HepG2 (cell line): ENCODE measurements at regions not wholly inside any gene's neighbourhood (a gene's known extent, or its start where the extent isn't known, plus 50 kb on each side); places are given as distances from the start of the nearest gene placed in this dataset.

Experiments
- ATAC-seq: fragments of 200-7000 bp; cut with Tn5 transposase; 3 replicates; pipeline ENCODE4 v1.9.1; 2020; ENCODE audit warnings: mild to moderate bottlenecking, moderate library complexity
- BruUV-seq: library from RNA; stranded (reverse); fragments of 400-500 nt; replicated peaks from 2 replicates; lab custom pipeline; 2021; lab: Mats Ljungman, UMichigan
- CTCF ChIA-PET: fragments of 300-600 bp; formaldehyde crosslinking; extraction: SDS; loops from one replicate; lab custom pipeline; 2021; ENCODE audit warnings: low total read pairs, inconsistent platforms, low intra/inter-chr PET ratio; lab: Yijun Ruan, JAX
- POLR2A ChIA-PET: fragments of 350-600 bp; sonication (Branson Sonifier 250); formaldehyde crosslinking; loops from one replicate; lab custom pipeline; 2020; ENCODE audit warnings: antibody characterized with exemption, inconsistent platforms; lab: Yijun Ruan, JAX
- DNase-seq: peaks from one replicate; pipeline ENCODE4 v3.0.0-alpha.2; 2015; ENCODE audit warnings: low spot score
- FAIRE-seq: peaks from 3 replicates; lab custom pipeline; 2011; peaks lifted over from hg19 to GRCh38; lab: Jason Lieb, UNC
- H2AFZ ChIP-seq: one replicate; pipeline ENCODE4 v1.6.1; 2011; ENCODE audit warnings: low read length, inconsistent platforms
- H3K27ac ChIP-seq: fragments of 300-600 bp; 3 replicates; pipeline ENCODE4 v1.8.0; 2011; ENCODE audit warnings: mixed run types, mild to moderate bottlenecking, mixed read lengths, low read length, inconsistent platforms; ENCODE audit not compliant: insufficient read depth; ENCODE audit errors: extremely low read length
- H3K27me3 ChIP-seq, 2 experiments: fragments of 200-600 bp in 1 of 2; 2 replicates in 1 of 2; 3 replicates in 1 of 2; pipeline versions ENCODE4 v1.6.0 to v1.8.0; 2011; ENCODE audit warnings: low read length in 2 of 2, mild to moderate bottlenecking in 2 of 2, moderate library complexity in 2 of 2, inconsistent platforms in 1 of 2; ENCODE audit not compliant: insufficient read depth in 2 of 2, control insufficient read depth in 1 of 2
- H3K36me3 ChIP-seq, 2 experiments: fragments of 200-600 bp in 1 of 2; replicated peaks in 1 of 2; 2 replicates in 1 of 2; 3 replicates in 1 of 2; pipeline versions ENCODE4 v1.5.1 to v1.8.0; 2011; ENCODE audit warnings: low read length in 2 of 2, inconsistent platforms in 1 of 2; ENCODE audit not compliant: insufficient read depth in 2 of 2, control insufficient read depth in 1 of 2
- H3K4me1 ChIP-seq: 2 replicates; pipeline ENCODE4 v1.5.1; 2012; ENCODE audit warnings: low read length, inconsistent platforms; ENCODE audit not compliant: insufficient read depth
- H3K4me2 ChIP-seq: 2 replicates; pipeline ENCODE4 v1.6.0; 2011; ENCODE audit warnings: low read depth, low read length, inconsistent platforms
- H3K4me3 ChIP-seq, 3 experiments: fragments of 200-600 bp in 1 of 3; sonication (generic), shearing (Covaris generic) in 1 of 3; replicated peaks in 1 of 3; 2 replicates each; pipeline ENCODE4 v1.5.1; 2011 to 2016; ENCODE audit warnings: low read length in 3 of 3, inconsistent platforms in 2 of 3, low read depth in 2 of 3, mild to moderate bottlenecking in 2 of 3, control low read depth in 1 of 3, mixed read lengths in 1 of 3; ENCODE audit not compliant: insufficient read depth in 1 of 3
- H3K79me2 ChIP-seq: one replicate; pipeline ENCODE4 v1.6.1; 2011; ENCODE audit warnings: low read length, inconsistent platforms; ENCODE audit not compliant: insufficient read depth
- H3K9ac ChIP-seq: 2 replicates; pipeline ENCODE4 v1.6.0; 2011; ENCODE audit warnings: mild to moderate bottlenecking, low read depth, low read length, inconsistent platforms; ENCODE audit not compliant: insufficient read depth
- H3K9me3 ChIP-seq: 2 replicates; pipeline ENCODE4 v1.5.1; 2012; ENCODE audit warnings: mild to moderate bottlenecking, low read length
- H4K20me1 ChIP-seq: 2 replicates; pipeline ENCODE4 v1.6.0; 2011; ENCODE audit warnings: inconsistent platforms, mild to moderate bottlenecking, low read length, moderate library complexity; ENCODE audit not compliant: insufficient read depth
- CC2D1A ChIP-seq: sonication (generic); formaldehyde crosslinking; IDR thresholded peaks from 2 replicates; pipeline ENCODE4 v1.8.1; 2023; ENCODE audit warnings: mild to moderate bottlenecking, missing genetic modification reagents
- GABPA ChIP-seq, 2 experiments: IDR thresholded peaks; 2 replicates each; pipeline ENCODE4 v1.6.1; 2011 to 2016; ENCODE audit warnings: low read depth in 2 of 2, low read length in 1 of 2, missing biosample characterization in 1 of 2, missing genetic modification characterization in 1 of 2
- GABPB1 ChIP-seq: IDR thresholded peaks from 2 replicates; pipeline ENCODE4 v1.6.1; 2016; ENCODE audit warnings: mild to moderate bottlenecking, missing genetic modification reagents, moderate library complexity, missing compliant biosample characterization
- GZF1 ChIP-seq: sonication (generic); formaldehyde crosslinking; IDR thresholded peaks from 2 replicates; pipeline ENCODE4 v1.5.1; 2020; ENCODE audit warnings: mild to moderate bottlenecking, missing genetic modification reagents
- HIVEP1 ChIP-seq: sonication (generic); formaldehyde crosslinking; IDR thresholded peaks from 2 replicates; pipeline ENCODE4 v1.4.0; 2020; ENCODE audit warnings: mild to moderate bottlenecking, missing genetic modification reagents
- HOXD1 ChIP-seq: sonication (generic); formaldehyde crosslinking; IDR thresholded peaks from 2 replicates; pipeline ENCODE4 v1.5.0; 2020; ENCODE audit warnings: missing genetic modification reagents
- MED1 ChIP-seq: sonication (generic); formaldehyde crosslinking; IDR thresholded peaks from 2 replicates; pipeline ENCODE4 v1.4.0; 2020; ENCODE audit warnings: missing genetic modification reagents
- PAF1 ChIP-seq: IDR thresholded peaks from 2 replicates; pipeline ENCODE4 v1.6.1; 2016; ENCODE audit warnings: missing genetic modification reagents, missing compliant biosample characterization
- PLRG1 ChIP-seq: fragments of 450-650 bp; conservative IDR thresholded peaks from 2 replicates; pipeline ENCODE4 v1.6.1; 2016
- REL ChIP-seq: sonication (generic); formaldehyde crosslinking; conservative IDR thresholded peaks from 2 replicates; pipeline ENCODE4 v1.8.0; 2022; ENCODE audit warnings: mild to moderate bottlenecking, missing genetic modification reagents, moderate library complexity
- ZNF251 ChIP-seq: sonication (generic); formaldehyde crosslinking; IDR thresholded peaks from 2 replicates; pipeline ENCODE4 v1.9.0; 2021; ENCODE audit warnings: mild to moderate bottlenecking, missing genetic modification reagents
- ZNF383 ChIP-seq: sonication (generic); formaldehyde crosslinking; IDR thresholded peaks from 2 replicates; pipeline ENCODE4 v1.4.0; 2020; ENCODE audit warnings: missing genetic modification reagents, mild to moderate bottlenecking, borderline replicate concordance
- ZNF563 ChIP-seq: sonication (generic); formaldehyde crosslinking; IDR thresholded peaks from 2 replicates; pipeline ENCODE4 v1.8.0; 2022; ENCODE audit warnings: mild to moderate bottlenecking, moderate library complexity, missing genetic modification reagents
- ZSCAN21 ChIP-seq: sonication (generic); formaldehyde crosslinking; IDR thresholded peaks from 2 replicates; pipeline ENCODE4 v1.8.0; 2022; ENCODE audit warnings: mild to moderate bottlenecking, missing genetic modification reagents, moderate library complexity, borderline replicate concordance
- WGBS: methylation state at CpG from one replicate; pipeline ENCODE4 v1.1.6; 2017; ENCODE audit warnings: low lambda C conversion rate; 5-methylcytosine and 5-hydroxymethylcytosine counted together
- in situ Hi-C: cut with HindIII; loops from 2 replicates; pipeline ENCODE4 v1.10.0; 2017; ENCODE audit warnings: low pct_unique_long_range_greater_than_20kb; ENCODE audit not compliant: extremely low pct_ligation_motif_present
- intact Hi-C: fragments of 100-400 bp; cut with micrococcal nuclease; formaldehyde crosslinking; loops from one replicate; pipeline ENCODE4 v1.10.0; 2022; ENCODE audit not compliant: unreplicated experiment
- TF ChIP-seq, protein P1 (sequence below): sonication (generic); formaldehyde crosslinking; IDR thresholded peaks from 2 replicates; pipeline ENCODE4 v1.8.1; 2022; ENCODE audit warnings: low read depth, mild to moderate bottlenecking, missing genetic modification reagents
- TF ChIP-seq, protein P2 (sequence below): sonication (generic); formaldehyde crosslinking; IDR thresholded peaks from 2 replicates; pipeline ENCODE4 v1.8.0; 2022; ENCODE audit warnings: mild to moderate bottlenecking, missing genetic modification reagents, moderate library complexity

DNA sequence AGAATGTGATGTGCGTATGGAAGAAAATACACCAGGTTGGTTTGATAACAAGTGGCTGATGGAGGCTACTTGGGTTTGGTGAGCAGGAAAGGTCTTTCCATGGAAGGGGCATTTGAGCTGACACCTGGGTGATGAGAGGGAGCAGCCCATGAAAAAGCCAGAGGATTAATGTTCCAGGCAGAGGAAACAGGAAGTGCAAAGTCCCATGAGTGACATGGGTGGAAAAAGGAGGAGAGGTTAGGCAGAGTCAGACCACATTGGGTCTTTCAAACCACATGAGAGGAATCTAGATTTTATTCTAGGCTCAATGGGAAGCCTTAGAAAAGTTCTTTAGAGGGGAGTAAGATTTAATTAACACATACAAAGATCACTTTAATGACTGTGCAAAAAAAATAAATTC lies 195.7 kb downstream of the LRATD1 start:
- in situ Hi-C loops, result no loop called here
- peak; percentile 44; the same call in 2 of the 3 replicates for ATAC-seq
- H3K27ac ChIP-seq, result no peak overlapping the region
- H3K4me1 ChIP-seq, result no peaks in the 10 kb centered on the region
- H3K79me2 ChIP-seq, result no peaks in the 10 kb centered on the region
- H3K9ac ChIP-seq, result no peak overlapping the region
- H4K20me1 ChIP-seq, result no peaks in the 10 kb centered on the region
- no TSS peak for BruUV-seq
- H3K27me3 ChIP-seq, result no peaks in the 10 kb centered on the region
- H3K4me3 ChIP-seq, result no peak overlapping the region
- FAIRE-seq, result no peak
- TF ChIP-seq, protein P1, sequence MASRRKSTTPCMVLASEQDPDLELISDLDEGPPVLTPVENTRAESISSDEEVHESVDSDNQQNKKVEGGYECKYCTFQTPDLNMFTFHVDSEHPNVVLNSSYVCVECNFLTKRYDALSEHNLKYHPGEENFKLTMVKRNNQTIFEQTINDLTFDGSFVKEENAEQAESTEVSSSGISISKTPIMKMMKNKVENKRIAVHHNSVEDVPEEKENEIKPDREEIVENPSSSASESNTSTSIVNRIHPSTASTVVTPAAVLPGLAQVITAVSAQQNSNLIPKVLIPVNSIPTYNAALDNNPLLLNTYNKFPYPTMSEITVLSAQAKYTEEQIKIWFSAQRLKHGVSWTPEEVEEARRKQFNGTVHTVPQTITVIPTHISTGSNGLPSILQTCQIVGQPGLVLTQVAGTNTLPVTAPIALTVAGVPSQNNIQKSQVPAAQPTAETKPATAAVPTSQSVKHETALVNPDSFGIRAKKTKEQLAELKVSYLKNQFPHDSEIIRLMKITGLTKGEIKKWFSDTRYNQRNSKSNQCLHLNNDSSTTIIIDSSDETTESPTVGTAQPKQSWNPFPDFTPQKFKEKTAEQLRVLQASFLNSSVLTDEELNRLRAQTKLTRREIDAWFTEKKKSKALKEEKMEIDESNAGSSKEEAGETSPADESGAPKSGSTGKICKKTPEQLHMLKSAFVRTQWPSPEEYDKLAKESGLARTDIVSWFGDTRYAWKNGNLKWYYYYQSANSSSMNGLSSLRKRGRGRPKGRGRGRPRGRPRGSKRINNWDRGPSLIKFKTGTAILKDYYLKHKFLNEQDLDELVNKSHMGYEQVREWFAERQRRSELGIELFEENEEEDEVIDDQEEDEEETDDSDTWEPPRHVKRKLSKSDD, result no peak
- TF ChIP-seq, protein P2, sequence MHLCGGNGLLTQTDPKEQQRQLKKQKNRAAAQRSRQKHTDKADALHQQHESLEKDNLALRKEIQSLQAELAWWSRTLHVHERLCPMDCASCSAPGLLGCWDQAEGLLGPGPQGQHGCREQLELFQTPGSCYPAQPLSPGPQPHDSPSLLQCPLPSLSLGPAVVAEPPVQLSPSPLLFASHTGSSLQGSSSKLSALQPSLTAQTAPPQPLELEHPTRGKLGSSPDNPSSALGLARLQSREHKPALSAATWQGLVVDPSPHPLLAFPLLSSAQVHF, result no peak
- no peak for TF ChIP-seq PLRG1
- TF ChIP-seq GZF1 (CRISPR knock-in tag), result no peak
- no peak for TF ChIP-seq ZNF251 (CRISPR knock-in tag)
- no peak for TF ChIP-seq ZNF383 (CRISPR knock-in tag)
- no peak for TF ChIP-seq ZNF563 (CRISPR knock-in tag)
- no peak for TF ChIP-seq GABPA (IDR thresholded peaks at IDR 0.05; ENCODE audit: low read depth, low read length)
- peak; percentile 80 for TF ChIP-seq GABPA (CRISPR knock-in tag; IDR thresholded peaks at IDR 0.05; ENCODE audit: low read depth)
- no peak for TF ChIP-seq MED1
- TF ChIP-seq CC2D1A, result no peak
- no peak for TF ChIP-seq ZSCAN21 (CRISPR knock-in tag)
- no peak for TF ChIP-seq PAF1 (CRISPR knock-in tag)
- no peak for TF ChIP-seq HIVEP1 (CRISPR knock-in tag)
- TF ChIP-seq REL (CRISPR knock-in tag), result no peak
- TF ChIP-seq HOXD1 (CRISPR knock-in tag), result no peak
- TF ChIP-seq GABPB1 (CRISPR knock-in tag), result peak; percentile 36; the same call in 1 of the 2 replicates
- intact Hi-C loops, result no loop called here
- H3K4me2 ChIP-seq, result no peak overlapping the region
- H3K9me3 ChIP-seq, result no peaks in the 10 kb centered on the region
- no peaks in the 10 kb centered on the region for H3K36me3 ChIP-seq
- CTCF ChIA-PET, result no interaction called here
- no peak for DNase-seq
- H2AFZ ChIP-seq, result no peak overlapping the region
- 20% methylated on average over 1 of the region's 1 CpG for WGBS
- POLR2A ChIA-PET, result no interaction called here
